ENCODE measurements at regions not wholly inside any gene's neighbourhood (a gene's known extent, or its start where the extent isn't known, plus 50 kb on each side); places are given as distances from the start of the nearest gene placed in this dataset.

DNA sequence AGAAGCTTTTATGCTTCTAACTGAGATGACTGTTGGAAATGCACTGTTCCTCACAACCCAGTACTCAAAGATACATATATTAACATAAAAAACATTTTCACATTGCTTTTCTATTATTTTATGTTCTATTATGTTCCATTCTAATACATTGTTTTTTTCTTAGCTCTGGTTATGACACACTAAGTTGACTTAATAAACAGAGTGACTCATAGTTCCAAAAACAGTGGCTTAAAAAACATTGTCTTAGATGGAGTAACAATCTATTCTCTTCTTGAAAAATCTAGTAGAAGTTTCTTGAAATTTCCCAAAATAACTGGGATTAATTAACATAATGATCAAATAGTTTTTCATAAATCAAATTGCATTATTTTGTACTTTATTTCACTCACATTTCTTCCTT, 328.2 kb upstream of the LRATD1 start:
- no peak for DNase-seq

DNA sequence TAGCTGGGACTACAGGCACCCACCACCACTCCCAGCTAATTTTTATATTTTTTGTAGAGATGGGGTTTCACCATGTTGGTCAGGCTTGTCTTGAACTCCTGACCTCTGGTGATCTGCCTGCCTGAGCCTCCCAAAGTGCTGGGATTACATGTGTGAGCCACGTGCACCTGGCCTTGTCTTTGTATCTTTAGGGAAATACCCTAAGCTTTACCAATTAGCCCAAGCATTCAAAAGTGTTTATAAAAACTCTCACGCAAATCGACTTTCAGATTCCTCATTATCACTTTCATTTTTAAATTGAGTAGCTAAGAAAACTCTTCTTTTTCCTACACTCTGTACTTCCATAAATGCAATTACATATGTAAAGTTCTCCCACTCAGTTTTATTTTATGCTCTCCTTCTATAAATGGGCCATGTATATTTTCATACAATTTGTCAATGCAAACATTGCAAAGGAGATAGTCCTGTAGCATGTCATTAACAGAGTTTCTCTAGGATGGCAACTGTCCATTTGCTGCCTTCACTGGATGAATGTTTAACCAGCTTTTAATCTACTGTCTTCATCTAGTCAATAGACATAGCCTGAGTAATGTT, 326.2 kb upstream of the LRATD1 start:
- no peak for DNase-seq

DNA sequence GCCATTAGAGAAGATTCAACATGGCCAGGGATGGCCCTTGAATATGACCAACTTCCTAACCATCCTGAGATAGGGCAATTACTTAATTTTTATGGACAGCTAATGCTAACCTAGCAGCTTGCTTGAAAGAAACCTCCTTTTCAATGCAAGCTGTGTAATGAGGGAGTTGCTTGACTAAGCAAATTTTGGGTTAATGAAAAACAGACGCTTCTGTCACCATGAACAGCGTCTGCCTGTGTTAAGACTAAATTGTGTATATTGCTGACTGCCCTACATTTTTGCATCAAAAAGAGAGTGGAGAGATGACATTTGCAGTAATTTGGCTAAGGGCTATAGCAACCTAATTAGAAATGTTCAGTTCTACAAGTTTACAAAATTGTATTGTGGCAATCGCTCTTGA, 319.2 kb upstream of the LRATD1 start:
- no peak for DNase-seq

DNA sequence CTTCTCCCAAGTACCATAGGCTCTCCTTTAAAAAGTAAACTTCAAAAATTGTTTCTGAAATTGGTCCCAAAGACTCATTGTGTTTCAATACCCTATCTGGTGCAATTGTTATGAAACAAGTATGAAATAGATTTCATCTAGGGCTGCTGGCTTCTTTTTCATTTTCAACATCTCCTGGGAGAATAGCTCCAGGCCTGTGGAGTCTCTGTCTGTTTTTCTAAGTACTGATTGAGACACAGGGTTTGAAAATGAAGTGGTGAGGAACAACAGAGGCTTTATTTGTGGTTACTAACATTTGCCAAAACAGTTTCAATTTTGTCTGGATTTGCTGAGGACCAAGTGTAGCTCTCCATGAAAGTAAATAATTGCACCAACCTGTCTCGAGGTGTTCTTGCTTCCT, 315.9 kb upstream of the LRATD1 start:
- no peak for DNase-seq

DNA sequence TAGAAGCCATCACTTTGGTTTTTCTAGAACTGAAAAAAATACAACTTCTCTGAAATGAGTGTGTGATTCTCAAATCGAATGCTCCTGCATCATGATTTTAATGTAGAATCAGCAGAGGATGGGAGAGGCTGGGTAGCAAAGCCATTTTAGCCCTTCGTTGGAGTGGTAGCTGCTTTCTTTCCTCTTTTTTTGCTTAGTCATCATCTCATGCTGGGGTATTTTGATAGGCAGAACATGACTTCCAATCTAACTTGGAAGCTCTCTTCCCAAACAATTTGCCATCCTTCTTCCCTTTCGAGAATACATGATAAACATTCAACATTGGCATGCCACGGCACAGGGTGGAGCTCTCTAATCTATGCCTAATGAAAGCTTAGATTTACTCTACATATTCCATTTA, 311.2 kb upstream of the LRATD1 start:
- no peak for DNase-seq

DNA sequence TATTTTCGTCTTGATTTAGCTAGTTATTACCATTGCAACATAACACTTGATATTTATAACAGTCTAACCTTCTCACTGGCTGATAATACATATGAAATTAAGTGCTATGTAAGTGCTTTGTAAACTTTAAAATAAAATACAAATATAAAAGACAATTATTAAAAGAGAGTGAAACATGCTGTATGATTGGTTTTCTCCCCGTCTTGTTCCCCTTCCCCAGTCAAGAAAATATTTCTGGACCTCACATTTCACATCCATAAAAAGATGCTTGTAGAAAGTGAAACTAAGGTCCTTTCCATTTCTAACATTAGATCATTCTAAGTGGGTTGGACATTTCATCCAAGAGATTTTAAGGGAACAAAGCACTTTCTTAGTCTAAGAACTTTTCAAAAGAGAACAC, 310.2 kb upstream of the LRATD1 start:
- DNase-seq = no peak

- DNase-seq = no peak
Observed at GRCh38 chr2:14324308-14324707, 308.2 kb upstream of the LRATD1 start.

- DNase-seq = no peak
Observed at GRCh38 chr2:14330884-14331283, 301.6 kb upstream of the LRATD1 start.

GRCh38 chr2:14336759-14337382, 295.6 kb upstream of the LRATD1 start:
- DNase-seq = no peak

DNA sequence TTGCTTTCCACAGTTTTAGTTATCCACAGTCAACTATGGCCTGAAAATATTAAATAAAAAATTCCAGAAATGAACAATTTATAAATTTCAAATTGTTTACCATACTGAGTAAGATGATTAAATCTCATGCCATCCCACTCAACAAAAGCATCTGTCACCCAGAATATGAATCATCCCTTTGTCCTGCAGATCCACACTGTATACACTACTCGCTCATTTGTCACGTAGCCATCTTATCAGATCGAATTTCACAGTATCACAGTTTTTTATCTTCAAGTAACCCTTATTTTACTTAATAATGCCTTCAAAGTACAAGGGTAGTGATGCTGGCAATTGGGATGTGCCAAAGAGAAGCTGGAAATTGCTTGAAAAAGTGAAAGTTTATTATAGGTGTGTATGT, 291.8 kb upstream of the LRATD1 start:
- no peak for DNase-seq

- no peak for DNase-seq
Observed at GRCh38 chr2:14342313-14342712, 290.2 kb upstream of the LRATD1 start.

DNA sequence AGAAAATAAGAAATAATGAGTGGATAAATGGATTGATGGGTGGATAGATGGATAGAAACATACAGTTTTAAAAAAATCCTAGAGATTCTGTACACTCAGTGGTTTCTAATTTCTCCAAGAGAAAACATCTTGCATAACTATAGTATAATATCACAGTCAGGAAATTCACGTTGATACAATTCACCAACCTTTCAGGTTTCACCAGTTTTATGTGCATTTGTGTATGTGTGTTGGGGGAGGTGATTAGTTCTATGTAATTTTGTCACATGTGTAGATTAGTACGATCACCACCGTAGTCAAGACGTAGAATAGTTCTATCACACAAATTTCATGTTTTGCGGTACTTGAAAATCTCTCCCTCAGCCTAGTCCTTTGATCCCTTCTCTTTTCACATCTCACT, 288.2 kb upstream of the LRATD1 start:
- no peak for DNase-seq

DNA sequence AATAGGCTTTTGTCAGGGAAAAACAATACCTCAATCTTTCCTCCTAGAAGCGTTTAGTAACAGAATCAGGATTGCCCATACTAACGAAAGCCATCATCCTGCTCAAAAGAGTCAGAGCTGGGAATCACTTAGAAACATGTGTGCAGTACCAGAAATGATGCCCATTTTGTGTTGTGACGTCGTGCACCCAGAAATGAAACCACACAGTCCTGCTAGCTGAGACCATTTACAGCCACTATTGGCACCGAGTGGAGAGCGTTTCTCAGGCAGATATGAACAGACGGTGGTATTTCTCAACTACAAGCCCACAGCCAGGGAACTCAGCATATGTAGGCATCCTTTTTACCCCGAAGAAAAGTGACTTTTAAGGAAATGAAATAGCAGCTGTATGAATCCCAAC, 284.3 kb upstream of the LRATD1 start:
- no peak for DNase-seq

- DNase-seq = no peak
Observed at GRCh38 chr2:14350856-14351255, 281.7 kb upstream of the LRATD1 start.

GRCh38 chr2:14352067-14352466, 280.4 kb upstream of the LRATD1 start:
- no peak for DNase-seq

GRCh38 chr2:14354231-14354630, 278.3 kb upstream of the LRATD1 start:
- DNase-seq = no peak

DNA sequence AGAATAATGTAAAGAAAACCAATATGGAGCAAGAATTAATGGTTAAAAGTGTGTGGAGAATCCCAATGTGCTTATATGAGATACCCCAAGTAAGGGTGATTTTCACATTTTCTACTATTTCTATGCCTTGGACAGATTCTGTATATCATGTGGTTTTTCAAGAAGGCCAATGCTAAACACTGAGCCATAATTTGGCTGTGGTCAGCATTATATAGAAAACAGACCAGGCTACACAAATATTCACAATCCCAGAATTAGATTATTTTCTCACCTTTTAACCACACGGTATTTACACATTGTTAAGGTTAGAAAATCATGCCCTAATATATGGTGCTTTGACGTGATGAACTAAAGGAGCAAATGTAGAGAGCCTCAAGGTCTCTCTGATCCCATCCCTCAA, 277.4 kb upstream of the LRATD1 start:
- no peak for DNase-seq

GRCh38 chr2:14358339-14358738, 274.2 kb upstream of the LRATD1 start:
- no peak for DNase-seq

DNA sequence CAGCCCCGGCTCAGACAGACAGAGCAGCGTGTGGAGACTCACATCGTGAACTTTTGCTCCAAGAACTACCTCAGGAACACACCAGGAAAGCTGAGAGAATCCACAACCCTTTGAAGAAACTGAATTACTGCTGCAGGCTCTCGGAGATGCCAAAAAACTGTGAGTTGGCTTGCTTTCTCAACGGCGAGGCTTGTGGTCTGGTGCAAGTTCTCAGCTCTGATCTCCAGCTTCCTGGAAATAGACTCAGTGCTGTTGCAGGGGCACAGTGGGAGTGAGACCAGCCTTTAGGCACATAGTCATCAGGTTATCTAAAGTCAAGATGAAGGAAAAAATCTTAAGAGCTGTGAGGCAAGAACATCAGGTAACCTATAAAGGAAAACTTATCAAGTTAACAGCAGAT, 273.7 kb upstream of the LRATD1 start:
- DNase-seq = no peak

GRCh38 chr2:14363137-14363536, 269.4 kb upstream of the LRATD1 start:
- DNase-seq = no peak

DNA sequence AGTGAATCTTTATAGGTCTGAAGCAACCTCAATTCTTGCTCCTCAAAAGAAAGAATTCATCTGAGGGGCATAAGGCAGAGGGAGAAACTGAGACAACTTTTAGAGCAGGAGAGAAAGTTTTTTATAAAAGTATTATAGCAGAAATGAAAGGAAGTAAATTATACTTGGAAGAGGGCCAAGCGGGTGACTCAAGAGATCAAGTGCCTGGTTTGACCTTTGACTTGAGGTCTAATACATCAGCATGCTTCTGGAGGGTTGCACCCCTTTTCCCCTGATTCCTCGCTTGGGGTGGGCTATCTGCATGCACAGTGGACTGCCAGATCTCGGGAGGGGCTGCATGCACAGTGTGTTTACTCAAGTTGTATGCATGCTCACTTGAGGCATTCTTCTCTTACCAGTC, 268.5 kb upstream of the LRATD1 start:
- DNase-seq = no peak

DNA sequence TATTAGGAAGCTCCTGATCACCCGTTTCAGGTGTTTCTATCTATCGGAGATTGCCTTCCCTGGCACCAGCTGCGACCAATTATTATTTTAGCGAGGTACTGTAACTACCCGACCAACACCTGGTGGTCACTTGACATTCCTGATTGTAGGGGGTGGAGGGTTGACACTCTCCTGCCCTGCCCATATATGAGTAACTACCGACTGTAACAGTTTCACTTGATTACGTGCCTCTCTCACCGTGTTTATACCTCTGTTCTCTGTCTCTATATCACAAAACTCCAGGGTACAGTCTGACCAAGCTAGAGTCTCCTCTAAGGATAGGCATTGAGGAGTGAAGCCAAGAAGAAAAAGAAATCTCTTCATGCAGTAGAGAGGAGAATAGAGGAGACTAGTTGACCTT, 268.0 kb upstream of the LRATD1 start:
- DNase-seq = no peak

DNA sequence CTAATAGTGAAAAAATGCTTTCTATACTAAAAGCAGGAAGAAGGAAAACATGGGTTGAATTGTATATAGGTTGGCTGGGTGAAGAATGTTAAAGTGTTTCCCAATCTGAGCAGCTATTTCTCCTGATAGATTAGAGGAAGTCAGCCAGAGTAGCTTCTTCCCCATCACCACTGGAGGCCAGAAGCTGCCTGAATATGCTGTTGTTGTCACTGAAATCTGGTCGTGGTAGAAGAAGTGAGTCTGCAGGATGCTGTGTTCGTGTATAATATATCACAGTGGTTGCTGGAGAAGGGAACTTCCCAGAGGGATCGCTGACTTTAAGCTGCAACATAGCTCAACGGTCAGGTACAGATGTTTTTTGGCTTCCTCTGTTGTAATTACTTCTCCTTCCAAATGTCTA, 247.5 kb upstream of the LRATD1 start:
- no peak for DNase-seq

DNA sequence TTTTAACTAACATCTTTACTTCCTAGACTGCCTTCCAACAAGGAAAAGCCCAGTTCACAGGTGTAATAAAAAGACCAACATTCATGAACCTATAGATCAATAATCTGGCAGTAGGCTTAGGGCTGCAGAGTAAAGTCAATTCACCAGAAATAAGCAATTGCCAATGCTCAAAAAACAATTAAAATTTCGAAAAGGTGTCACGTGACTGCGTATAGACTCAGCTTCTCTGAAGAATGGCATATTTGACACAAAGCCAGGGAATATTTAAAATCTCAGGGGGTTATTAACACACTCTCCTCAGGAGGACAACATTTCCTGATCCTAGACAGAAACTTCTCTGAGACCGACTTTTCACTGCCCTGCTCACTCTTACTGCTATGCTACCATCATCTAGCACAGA, 245.2 kb upstream of the LRATD1 start:
- no peak for DNase-seq

DNA sequence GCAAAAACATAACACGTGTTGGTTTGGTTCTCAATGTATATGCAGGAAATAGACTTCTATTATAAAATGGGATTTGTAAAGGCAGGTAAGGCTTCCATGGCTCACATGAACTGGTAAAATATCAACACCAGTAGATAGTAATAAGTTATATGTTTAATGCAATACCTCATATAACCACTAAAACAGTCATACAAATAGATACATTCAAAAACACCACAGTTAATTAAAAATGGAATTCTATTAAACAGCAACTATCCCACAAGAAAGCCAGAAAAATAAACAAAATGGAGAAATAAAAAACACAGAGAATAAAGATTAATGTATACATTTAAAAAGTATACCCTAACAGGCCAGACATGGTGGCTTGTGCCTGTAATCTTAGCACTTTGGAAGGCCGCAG, 243.8 kb upstream of the LRATD1 start:
- no peak for DNase-seq
